Activated naive CD4-positive, alpha-beta T cell treated with anti-CD3 and anti-CD28 coated beads, Interleukin-2, amount 50 U/mL, for 72 hours (primary cell): ENCODE measurements at regions not wholly inside any gene's neighbourhood (a gene's known extent, or its start where the extent isn't known, plus 50 kb on each side); places are given as distances from the start of the nearest gene placed in this dataset.

ENCODE experiments used
- ATAC-seq, 2 donors: fragments of 150-1000 bp; cut with Tn5 transposase; 2 replicates each; pipeline ENCODE4 v1.10.0; 2021; ENCODE audit warnings: mild to moderate bottlenecking in 2 of 2, moderate library complexity in 2 of 2
- DNase-seq, 2 donors: peaks; one replicate each; pipeline ENCODE4 v3.0.0; 2021 to 2022; ENCODE audit warnings: low spot score in 2 of 2
- H3K27ac Mint-ChIP-seq, 2 donors: one replicate each; pipeline ENCODE4 v1.8.0; 2022; ENCODE audit warnings: mild to moderate bottlenecking in 2 of 2, mixed read lengths in 2 of 2
- H3K36me3 Mint-ChIP-seq, 2 donors: one replicate each; pipeline ENCODE4 v1.8.0; 2022; ENCODE audit warnings: mixed read lengths in 2 of 2
- H3K9me3 Mint-ChIP-seq, 2 donors: one replicate each; pipeline ENCODE4 v1.8.0; 2022; ENCODE audit warnings: mixed read lengths in 2 of 2

GRCh38 chr17:28268610-28269313 lies 50.2 kb upstream of the TMEM97 start:
- H3K36me3 Mint-ChIP-seq: peaks cover 0 to 13% of the 10 kb centered on the region in 2 donors
- DNase-seq (no peak), ATAC-seq (peak in 1 of 2 donors; percentile 29)
- no peak overlapping the region for H3K27ac Mint-ChIP-seq
- peaks cover 0 to 3% of the 10 kb centered on the region in 2 donors for H3K9me3 Mint-ChIP-seq
